ENCODE measurements at regions not wholly inside any gene's neighbourhood (a gene's known extent, or its start where the extent isn't known, plus 50 kb on each side); places are given as distances from the start of the nearest gene placed in this dataset.

GRCh38 chr6:148151896-148152643 is 190.6 kb upstream of the SASH1 start:
- DNase-seq (ENCODE audit: low spot score): no peak

GRCh38 chr6:148154668-148155067 is 188.0 kb upstream of the SASH1 start:
- no peak for DNase-seq (ENCODE audit: low spot score)

GRCh38 chr6:148155293-148155692 is 187.3 kb upstream of the SASH1 start:
- no peak for DNase-seq (ENCODE audit: low spot score)

- no peak for DNase-seq (ENCODE audit: low spot score)
Observed at GRCh38 chr6:148157841-148158240, 184.8 kb upstream of the SASH1 start.

GRCh38 chr6:148164645-148165044 is 178.0 kb upstream of the SASH1 start:
- DNase-seq (ENCODE audit: low spot score): no peak

GRCh38 chr6:148166339-148166968 is 176.2 kb upstream of the SASH1 start:
- DNase-seq (ENCODE audit: low spot score): no peak

GRCh38 chr6:148169706-148170105 is 172.9 kb upstream of the SASH1 start:
- no peak for DNase-seq (ENCODE audit: low spot score)

- DNase-seq (ENCODE audit: low spot score): no peak
Observed at GRCh38 chr6:148170286-148170685, 172.4 kb upstream of the SASH1 start.

GRCh38 chr6:148173548-148173947 is 169.1 kb upstream of the SASH1 start:
- no peak for DNase-seq (ENCODE audit: low spot score)

GRCh38 chr6:148175550-148176188 is 167.0 kb upstream of the SASH1 start:
- no peak for DNase-seq (ENCODE audit: low spot score)

- DNase-seq (ENCODE audit: low spot score): peak; percentile 52
Observed at GRCh38 chr6:148177589-148178233, 164.9 kb upstream of the SASH1 start.

GRCh38 chr6:148179786-148180185 is 162.9 kb upstream of the SASH1 start:
- no peak for DNase-seq (ENCODE audit: low spot score)

- DNase-seq (ENCODE audit: low spot score): no peak
Observed at GRCh38 chr6:148182378-148182777, 160.3 kb upstream of the SASH1 start.

- no peak for DNase-seq (ENCODE audit: low spot score)
Observed at GRCh38 chr6:148183776-148184175, 158.9 kb upstream of the SASH1 start.

- DNase-seq (ENCODE audit: low spot score): no peak
Observed at GRCh38 chr6:148186916-148187315, 155.7 kb upstream of the SASH1 start.

GRCh38 chr6:148192310-148192709 is 150.3 kb upstream of the SASH1 start:
- peak; percentile 49 for DNase-seq (ENCODE audit: low spot score)

- no peak for DNase-seq (ENCODE audit: low spot score)
Observed at GRCh38 chr6:148193063-148193680, 149.5 kb upstream of the SASH1 start.

- no peak for DNase-seq (ENCODE audit: low spot score)
Observed at GRCh38 chr6:148195511-148195910, 147.1 kb upstream of the SASH1 start.

- DNase-seq (ENCODE audit: low spot score): no peak
Observed at GRCh38 chr6:148199584-148199983, 143.1 kb upstream of the SASH1 start.

- DNase-seq (ENCODE audit: low spot score): no peak
Observed at GRCh38 chr6:148200293-148200692, 142.3 kb upstream of the SASH1 start.

GRCh38 chr6:148200781-148201180 is 141.9 kb upstream of the SASH1 start:
- no peak for DNase-seq (ENCODE audit: low spot score)

GRCh38 chr6:148203281-148203925 is 139.2 kb upstream of the SASH1 start:
- DNase-seq (ENCODE audit: low spot score): no peak
